OCI-LY3 (cell line): ENCODE measurements at regions not wholly inside any gene's neighbourhood (a gene's known extent, or its start where the extent isn't known, plus 50 kb on each side); places are given as distances from the start of the nearest gene placed in this dataset.
"Not testable (repeated sequence)": the region's sequence is repeated elsewhere in the genome, so short reads cannot be mapped to it uniquely, and the experiment has no call there.

Source experiments
- CTCF ChIP-seq: fragments of 200-600, 300-600 bp; sonication (generic); IDR thresholded peaks from 2 replicates; pipeline ENCODE4 v1.5.1; 2014; ENCODE audit warnings: antibody characterized with exemption, low read length, low read depth
- EZH2phosphoT487 ChIP-seq: fragments of 200-600 bp; shearing (Covaris generic); IDR thresholded peaks from 2 replicates; pipeline ENCODE4 v1.6.1; 2018; ENCODE audit warnings: antibody characterized with exemption, mixed run types, low read depth

- not testable (repeated sequence) for TF ChIP-seq CTCF, EZH2phosphoT487
Measured at GRCh38 chr10:46774366-46774765, 136.9 kb upstream of the PTPN20 start.
